H1 (cell line): ENCODE measurements at regions not wholly inside any gene's neighbourhood (a gene's known extent, or its start where the extent isn't known, plus 50 kb on each side); places are given as distances from the start of the nearest gene placed in this dataset.

Experiments
- CHD1 ChIP-seq: IDR thresholded peaks from 2 replicates; pipeline ENCODE4 v1.6.1; 2012; ENCODE audit warnings: low read depth, low read length, improper control_type of control experiment
- EZH2 ChIP-seq: fragments of 200-600 bp; sonication (generic); IDR thresholded peaks from 2 replicates; pipeline ENCODE4 v1.7.1; 2012; ENCODE audit warnings: low read depth, mild to moderate bottlenecking, moderate library complexity, low read length, inconsistent platforms; ENCODE audit not compliant: severe bottlenecking
- JUND ChIP-seq: IDR thresholded peaks from 2 replicates; pipeline ENCODE4 v1.6.1; 2011; ENCODE audit warnings: mild to moderate bottlenecking, improper control_type of control experiment, low read length
- RAD21 ChIP-seq, 2 experiments: IDR thresholded peaks in 1 of 2; conservative IDR thresholded peaks in 1 of 2; 2 replicates each; pipeline ENCODE4 v1.6.1; 2011; ENCODE audit warnings: low read depth in 2 of 2, low read length in 2 of 2, improper control_type of control experiment in 1 of 2, inconsistent platforms in 1 of 2, mild to moderate bottlenecking in 1 of 2, moderate library complexity in 1 of 2
- RBBP5 ChIP-seq: IDR thresholded peaks from 2 replicates; pipeline ENCODE4 v1.7.1; 2012; ENCODE audit warnings: low read depth, mild to moderate bottlenecking, inconsistent platforms, low read length, moderate library complexity, borderline replicate concordance
- SIN3A ChIP-seq, 2 experiments: IDR thresholded peaks in 1 of 2; conservative IDR thresholded peaks in 1 of 2; 2 replicates each; pipeline ENCODE4 v1.6.1; 2011 to 2012; ENCODE audit warnings: low read length in 2 of 2, improper control_type of control experiment in 1 of 2, low read depth in 1 of 2, mild to moderate bottlenecking in 1 of 2
- SP2 ChIP-seq: IDR thresholded peaks from 2 replicates; pipeline ENCODE4 v1.6.1; 2012; ENCODE audit warnings: mild to moderate bottlenecking, low read length, inconsistent platforms

DNA sequence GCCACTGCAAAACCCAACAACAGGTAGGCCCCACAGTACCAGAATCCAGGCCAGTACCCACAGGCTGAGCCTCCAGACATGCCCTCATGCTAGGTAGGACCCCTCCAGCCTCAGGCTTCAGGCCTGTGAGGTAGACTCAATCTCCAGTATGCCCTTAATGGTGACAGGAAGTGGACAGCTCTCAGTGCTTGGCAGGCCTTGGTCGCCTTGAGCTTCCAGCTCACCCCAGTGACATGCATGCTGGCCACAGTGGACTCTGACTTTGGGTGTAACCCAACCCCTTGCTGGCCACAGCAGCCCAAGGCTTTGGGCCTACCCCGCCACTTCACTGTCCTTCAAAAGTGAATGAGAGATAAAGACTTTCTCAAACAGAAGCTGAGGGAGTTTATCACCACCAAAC is 324.2 kb downstream of the ANTXR2 start (continued):
- TF ChIP-seq EZH2: no peak
- no peak for TF ChIP-seq RAD21 (IDR thresholded peaks at IDR 0.05 in 1 of 2, conservative IDR thresholded peaks at IDR 0.05 in 1 of 2; ENCODE audit: low read depth in 2 of 2, low read length in 2 of 2)
- no peak for TF ChIP-seq SP2
- TF ChIP-seq SIN3A (conservative IDR thresholded peaks at IDR 0.05 in 1 of 2, IDR thresholded peaks at IDR 0.05 in 1 of 2; ENCODE audit: low read depth in 1 of 2, low read length in 2 of 2): no peak
- TF ChIP-seq CHD1: no peak
- TF ChIP-seq RBBP5: no peak
- no peak for TF ChIP-seq JUND
